ENCODE measurements at regions not wholly inside any gene's neighbourhood (a gene's known extent, or its start where the extent isn't known, plus 50 kb on each side); places are given as distances from the start of the nearest gene placed in this dataset.

- no peak for TF ChIP-seq CTCF (IDR thresholded peaks at IDR 0.05)
- no peak for TF ChIP-seq POLR2A (IDR thresholded peaks at IDR 0.05; ENCODE audit: low read length)
- TF ChIP-seq ELK1 (IDR thresholded peaks at IDR 0.05; ENCODE audit: low read depth, low read length), result no peak
These were observed 314.8 kb upstream of the CADM1 start for GRCh38 chr11:115819014-115819413.
